Stimulated activated CD4-positive, alpha-beta T cell treated with anti-CD3 and anti-CD28 coated beads, TNF-alpha, amount 100 ng/mL, for 4 hours (primary cell): ENCODE measurements at regions not wholly inside any gene's neighbourhood (a gene's known extent, or its start where the extent isn't known, plus 50 kb on each side); places are given as distances from the start of the nearest gene placed in this dataset.

Source experiments
- DNase-seq, 3 experiments: peaks; one replicate each; pipeline ENCODE4 v3.0.0-alpha.2; 2020; ENCODE audit warnings: low read depth in 3 of 3

DNA sequence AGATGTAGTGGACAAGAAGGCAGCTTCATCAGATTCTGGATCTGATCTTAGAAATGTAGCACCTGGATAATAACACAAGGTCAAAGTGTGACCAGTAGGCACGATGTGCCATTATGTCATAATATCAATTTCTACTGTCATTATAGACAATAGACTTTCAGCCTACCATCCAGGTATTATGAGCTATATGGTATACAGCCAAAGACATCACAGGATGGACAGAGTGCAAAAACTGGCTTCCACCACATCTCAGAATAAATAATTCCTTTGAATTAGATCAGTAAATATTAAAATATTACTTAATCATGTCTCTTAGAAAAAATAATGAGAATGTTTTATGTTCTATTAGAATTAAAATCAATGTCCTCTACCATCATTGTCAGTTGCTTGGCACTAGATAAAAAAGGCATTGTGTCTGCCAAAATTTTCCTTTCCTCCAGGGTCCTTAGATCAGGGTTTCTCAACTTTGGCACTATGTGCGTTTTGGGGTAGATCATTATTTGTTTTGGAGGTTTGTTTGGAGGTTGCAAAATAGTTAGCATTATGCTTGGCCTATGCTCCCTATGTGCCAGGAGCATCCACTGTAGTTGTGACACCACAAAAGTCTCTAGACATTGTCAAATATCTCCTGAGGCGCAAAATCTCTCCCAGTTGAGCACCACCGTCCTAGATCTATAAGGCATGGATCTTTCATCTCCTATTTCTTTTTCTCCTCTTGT is 86.7 kb upstream of the NRIP1 start:
- DNase-seq: no peak

- no peak for DNase-seq
Measured at GRCh38 chr21:15152591-15152990, 87.8 kb upstream of the NRIP1 start.

- DNase-seq: no peak
Measured at GRCh38 chr21:15159382-15160020, 94.7 kb upstream of the NRIP1 start.

DNA sequence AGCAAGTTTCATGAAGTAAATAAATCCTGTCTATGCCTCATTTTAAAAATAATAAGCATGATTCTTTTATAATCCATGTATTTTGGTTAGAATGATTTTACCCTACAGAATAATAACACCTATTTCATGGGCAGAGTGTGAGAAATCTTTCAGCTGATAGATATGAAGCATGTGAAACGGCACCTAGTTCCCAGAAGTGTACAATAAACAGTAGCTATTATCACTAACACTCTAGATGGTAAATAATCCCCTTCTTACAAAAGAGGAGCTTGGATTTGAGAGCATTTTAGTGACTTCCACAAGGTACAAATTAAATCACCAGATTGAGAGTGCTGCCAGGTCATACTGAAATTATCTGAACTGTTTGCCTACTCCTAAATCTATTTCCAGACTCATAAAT is 95.3 kb upstream of the NRIP1 start:
- DNase-seq: no peak

DNA sequence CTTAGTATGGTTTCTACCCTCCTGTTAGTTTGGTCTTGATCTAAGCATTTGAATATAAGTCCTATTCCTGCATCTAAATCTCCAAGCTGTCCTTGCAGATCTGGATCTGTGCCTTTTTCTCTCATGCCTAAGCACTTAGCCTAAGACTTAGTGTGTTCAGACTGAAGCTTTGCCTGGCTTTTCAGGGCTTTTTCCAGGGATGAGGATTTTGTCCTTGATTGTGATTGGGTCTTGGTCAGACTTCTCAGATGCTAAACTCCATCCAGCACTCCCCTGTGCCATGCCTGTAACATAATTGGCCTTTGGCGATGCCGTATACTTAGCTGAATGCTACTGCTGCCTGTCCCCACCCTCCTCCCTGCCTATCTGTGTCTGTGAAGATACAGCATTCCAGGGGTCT is 98.1 kb upstream of the NRIP1 start:
- DNase-seq: no peak

- DNase-seq: no peak
Measured at GRCh38 chr21:15164273-15164672, 99.5 kb upstream of the NRIP1 start.

- DNase-seq: no peak
Measured at GRCh38 chr21:15164678-15165303, 100.0 kb upstream of the NRIP1 start.

DNA sequence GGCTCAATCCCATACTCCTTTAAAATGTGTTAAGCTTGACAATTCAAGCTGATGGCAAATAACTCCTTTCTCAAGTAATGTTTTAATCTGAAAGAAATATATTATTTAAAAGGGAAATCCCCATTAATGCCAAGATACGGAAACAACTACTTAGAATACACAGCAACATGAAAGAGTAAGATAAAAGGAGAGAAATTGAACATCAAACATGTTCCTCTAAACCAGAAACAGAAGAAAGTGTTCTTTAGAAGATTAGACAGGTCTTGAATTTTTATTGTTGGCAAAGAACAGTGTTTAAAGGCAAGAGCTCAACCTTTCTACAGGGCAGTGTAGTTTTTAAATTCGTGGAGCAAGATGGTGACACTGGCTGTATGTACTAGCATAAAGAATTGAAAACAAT is 105.8 kb upstream of the NRIP1 start:
- no peak for DNase-seq

DNA sequence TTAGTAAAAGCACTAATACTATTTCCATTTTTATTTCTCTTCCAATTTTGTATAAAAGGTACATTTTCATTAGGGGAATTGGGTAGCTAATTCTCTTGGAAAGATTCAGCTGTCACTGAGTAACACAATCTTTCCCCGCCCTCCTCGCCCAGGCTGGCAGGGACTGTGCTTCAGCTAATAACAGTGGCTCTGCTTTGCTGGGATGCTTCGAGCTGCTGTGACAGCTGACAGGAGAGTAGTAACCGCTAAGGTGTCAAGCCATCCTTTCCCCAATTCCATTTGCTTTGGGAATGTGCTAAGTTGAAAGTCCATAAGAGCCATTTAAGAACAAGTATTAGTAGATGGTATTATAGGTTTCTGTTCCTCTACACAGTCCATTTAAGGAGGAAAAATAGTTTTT is 106.7 kb upstream of the NRIP1 start:
- DNase-seq: no peak

GRCh38 chr21:15172963-15173362 is 108.2 kb upstream of the NRIP1 start:
- DNase-seq: no peak

- no peak for DNase-seq
Measured at GRCh38 chr21:15174923-15175322, 110.1 kb upstream of the NRIP1 start.

DNA sequence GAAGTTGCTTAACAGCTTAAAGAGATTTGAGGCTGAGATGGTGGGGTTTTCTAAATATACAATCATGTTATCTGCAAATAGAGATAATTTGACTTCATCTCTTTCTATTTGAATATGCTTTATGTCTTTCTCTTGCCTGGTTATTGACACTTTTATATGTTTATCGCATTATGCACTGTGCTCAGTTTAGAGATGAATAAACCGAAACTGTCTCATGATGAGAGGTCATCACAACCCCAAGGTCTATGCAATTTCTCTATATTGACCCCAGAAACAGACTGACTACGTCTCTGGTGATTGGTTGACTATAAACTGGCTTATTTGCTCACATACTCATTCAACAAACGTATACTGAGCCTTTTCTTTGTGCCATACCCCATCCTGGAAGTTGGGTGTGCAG is 117.9 kb upstream of the NRIP1 start:
- DNase-seq: no peak

DNA sequence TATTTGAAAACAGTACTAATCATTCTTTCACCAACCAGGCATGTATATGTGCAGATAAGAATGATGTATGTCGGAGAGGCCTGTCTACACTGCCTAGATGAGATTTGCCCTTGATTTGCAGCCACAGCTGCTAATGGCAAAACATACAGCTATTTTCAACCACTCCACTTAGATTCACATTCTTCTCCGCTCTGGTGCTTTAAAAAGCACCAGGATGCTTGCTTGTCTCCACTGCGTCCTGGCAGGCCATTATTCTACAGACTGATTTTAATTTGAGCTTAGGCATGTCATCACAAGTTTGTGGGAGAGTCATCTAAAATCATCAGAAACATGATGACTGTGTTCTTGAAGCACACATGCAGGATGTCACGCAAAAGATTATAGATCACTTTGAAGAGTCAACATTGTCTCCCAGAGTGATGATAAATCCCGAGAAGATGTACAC is 119.0 kb upstream of the NRIP1 start:
- DNase-seq: no peak

- no peak for DNase-seq
Measured at GRCh38 chr21:15190412-15190811, 125.6 kb upstream of the NRIP1 start.

GRCh38 chr21:15190837-15191236 is 126.0 kb upstream of the NRIP1 start:
- no peak for DNase-seq

GRCh38 chr21:15191342-15191741 is 126.5 kb upstream of the NRIP1 start:
- no peak for DNase-seq

DNA sequence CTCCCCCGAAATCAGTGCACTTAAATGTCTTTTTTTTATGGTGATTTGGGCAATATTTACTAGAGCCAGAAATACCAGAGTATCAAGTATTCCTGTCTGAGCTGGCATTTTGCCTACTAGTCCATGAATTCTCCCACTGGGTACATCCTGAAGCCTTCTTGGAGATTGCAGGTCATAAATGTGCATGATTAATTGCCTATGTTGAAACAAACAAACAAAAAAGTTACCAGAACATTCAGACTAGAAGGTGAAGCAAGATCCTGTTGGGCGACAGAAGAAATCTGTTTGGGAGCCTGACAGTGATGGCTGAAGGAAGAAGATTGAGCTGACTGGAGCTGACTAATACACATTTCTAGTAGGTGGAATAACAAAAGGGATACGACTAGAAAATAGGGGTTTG is 127.4 kb upstream of the NRIP1 start:
- no peak for DNase-seq

- DNase-seq: no peak
Measured at GRCh38 chr21:15193937-15194336, 129.1 kb upstream of the NRIP1 start.

- no peak for DNase-seq
Measured at GRCh38 chr21:15195104-15195503, 130.3 kb upstream of the NRIP1 start.

DNA sequence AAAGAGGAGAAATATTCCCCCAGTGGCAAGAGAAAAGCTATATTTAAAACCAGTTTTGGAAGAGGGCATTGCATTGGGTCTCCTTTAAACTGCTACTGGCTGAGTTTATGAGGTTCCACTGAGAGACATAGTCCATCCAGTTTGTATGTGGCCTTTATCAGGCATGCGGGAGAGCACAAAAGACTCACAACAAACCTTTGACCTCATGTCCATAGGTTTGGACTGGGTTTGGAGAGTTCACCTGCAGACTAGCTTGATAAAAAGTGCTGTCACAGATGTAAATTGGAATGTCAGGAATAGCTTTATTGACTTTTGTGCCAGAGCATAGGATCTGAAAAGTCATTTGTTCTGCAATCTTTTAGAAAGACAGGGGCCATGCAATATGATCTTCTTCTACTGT is 131.0 kb upstream of the NRIP1 start:
- DNase-seq: no peak

DNA sequence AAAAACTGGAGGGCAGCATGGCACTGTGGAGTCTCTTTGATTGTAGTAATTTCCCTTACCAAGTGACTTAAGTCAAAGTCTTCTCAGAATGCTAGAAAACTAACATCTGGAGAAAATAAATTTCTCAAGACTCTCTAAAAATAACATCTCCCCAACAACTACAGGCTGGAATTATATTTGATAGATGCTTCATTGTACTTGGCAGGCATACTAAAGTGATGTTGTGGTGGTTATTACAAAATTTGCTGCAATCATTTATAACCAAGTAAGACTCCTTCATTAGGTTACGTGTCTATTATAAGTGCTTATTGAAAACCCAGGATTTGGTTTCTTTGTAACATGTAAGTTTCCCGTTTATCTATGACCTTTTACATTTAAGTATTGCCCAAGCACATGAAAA is 132.9 kb upstream of the NRIP1 start:
- no peak for DNase-seq

GRCh38 chr21:15199414-15200383 is 134.9 kb upstream of the NRIP1 start:
- DNase-seq: no peak
